Fibroblast of mammary gland (primary cell): ENCODE measurements at regions not wholly inside any gene's neighbourhood (a gene's known extent, or its start where the extent isn't known, plus 50 kb on each side); places are given as distances from the start of the nearest gene placed in this dataset.
"Not testable (repeated sequence)": the region's sequence is repeated elsewhere in the genome, so short reads cannot be mapped to it uniquely, and the experiment has no call there.

Experiments used
- DNase-seq: peaks from one replicate; pipeline ENCODE4 v3.0.0-alpha.2; 2010; ENCODE audit warnings: low read depth
- H3K4me3 ChIP-seq: 2 replicates; pipeline ENCODE4 v1.5.1; 2011; ENCODE audit warnings: low read depth, mild to moderate bottlenecking, low read length, moderate library complexity; ENCODE audit not compliant: control insufficient read depth
- TF ChIP-seq, protein P1 (sequence below): conservative IDR thresholded peaks from 2 replicates; pipeline ENCODE4 v1.5.1; 2011; ENCODE audit warnings: low read depth, low read length, inconsistent platforms; ENCODE audit not compliant: control insufficient read depth, insufficient read depth

- no peak overlapping the region for H3K4me3 ChIP-seq
- TF ChIP-seq, protein P1, sequence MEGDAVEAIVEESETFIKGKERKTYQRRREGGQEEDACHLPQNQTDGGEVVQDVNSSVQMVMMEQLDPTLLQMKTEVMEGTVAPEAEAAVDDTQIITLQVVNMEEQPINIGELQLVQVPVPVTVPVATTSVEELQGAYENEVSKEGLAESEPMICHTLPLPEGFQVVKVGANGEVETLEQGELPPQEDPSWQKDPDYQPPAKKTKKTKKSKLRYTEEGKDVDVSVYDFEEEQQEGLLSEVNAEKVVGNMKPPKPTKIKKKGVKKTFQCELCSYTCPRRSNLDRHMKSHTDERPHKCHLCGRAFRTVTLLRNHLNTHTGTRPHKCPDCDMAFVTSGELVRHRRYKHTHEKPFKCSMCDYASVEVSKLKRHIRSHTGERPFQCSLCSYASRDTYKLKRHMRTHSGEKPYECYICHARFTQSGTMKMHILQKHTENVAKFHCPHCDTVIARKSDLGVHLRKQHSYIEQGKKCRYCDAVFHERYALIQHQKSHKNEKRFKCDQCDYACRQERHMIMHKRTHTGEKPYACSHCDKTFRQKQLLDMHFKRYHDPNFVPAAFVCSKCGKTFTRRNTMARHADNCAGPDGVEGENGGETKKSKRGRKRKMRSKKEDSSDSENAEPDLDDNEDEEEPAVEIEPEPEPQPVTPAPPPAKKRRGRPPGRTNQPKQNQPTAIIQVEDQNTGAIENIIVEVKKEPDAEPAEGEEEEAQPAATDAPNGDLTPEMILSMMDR: no peak
- DNase-seq: no peak
Observed at GRCh38 chr2:146561996-146562395, 1282.8 kb upstream of the ACVR2A start.

GRCh38 chr2:146547236-146547635 is 1297.6 kb upstream of the ACVR2A start:
- no peak overlapping the region for H3K4me3 ChIP-seq
- TF ChIP-seq, protein P1: no peak

GRCh38 chr2:146544701-146545100 is 1300.1 kb upstream of the ACVR2A start:
- TF ChIP-seq, protein P1: no peak
- no peak for DNase-seq
- no peak overlapping the region for H3K4me3 ChIP-seq

More at GRCh38 chr2:146547236-146547635, 1297.6 kb upstream of the ACVR2A start:
- no peak for DNase-seq

GRCh38 chr2:146541896-146542295 is 1302.9 kb upstream of the ACVR2A start:
- TF ChIP-seq, protein P1: no peak
- DNase-seq: no peak
- H3K4me3 ChIP-seq: no peak overlapping the region

- no peak for DNase-seq
- TF ChIP-seq, protein P1: no peak
- H3K4me3 ChIP-seq: no peak overlapping the region
Observed at GRCh38 chr2:146540271-146540932, 1304.4 kb upstream of the ACVR2A start.

GRCh38 chr2:146539739-146540138 is 1305.1 kb upstream of the ACVR2A start:
- DNase-seq, H3K4me3 ChIP-seq: not testable (repeated sequence)

GRCh38 chr2:146537477-146537876 is 1307.4 kb upstream of the ACVR2A start:
- TF ChIP-seq, protein P1: no peak
- no peak for DNase-seq

More at GRCh38 chr2:146537477-146537876, 1307.4 kb upstream of the ACVR2A start:
- no peak overlapping the region for H3K4me3 ChIP-seq
